ENCODE measurements at regions not wholly inside any gene's neighbourhood (a gene's known extent, or its start where the extent isn't known, plus 50 kb on each side); places are given as distances from the start of the nearest gene placed in this dataset.

DNA sequence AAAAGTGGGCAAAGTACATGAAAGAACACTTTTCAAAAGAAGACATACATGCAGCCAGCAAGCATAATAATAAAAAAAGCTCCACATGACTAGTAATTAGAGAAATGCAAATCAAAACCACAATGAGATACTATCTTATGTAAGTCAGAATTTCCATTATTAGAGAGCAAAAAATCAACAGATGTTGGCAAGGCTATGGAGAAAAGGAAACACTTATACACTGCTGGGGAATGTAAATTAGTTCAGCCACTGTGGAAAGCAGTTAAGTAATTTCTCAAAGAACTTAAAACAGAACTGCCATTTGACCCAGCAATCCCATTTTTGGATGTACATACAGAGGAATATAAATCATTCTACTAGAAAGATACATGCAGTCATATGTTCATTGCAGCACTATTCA lies 360.7 kb downstream of the NSUN3 start:
- TF ChIP-seq POLR2AphosphoS5 (IDR thresholded peaks at IDR 0.05; ENCODE audit: low read depth, low read length) (no peak), MAX (IDR thresholded peaks at IDR 0.05) (no peak), POLR2A (IDR thresholded peaks at IDR 0.05; ENCODE audit: control extremely low read depth in 1 of 2, low read depth in 2 of 2, low read length in 2 of 2) (no peak), TCF12 (IDR thresholded peaks at IDR 0.05; ENCODE audit: low read depth, low read length) (no peak), SIRT6 (IDR thresholded peaks at IDR 0.05; ENCODE audit: low read length) (no peak)
- TF ChIP-seq, protein P1, sequence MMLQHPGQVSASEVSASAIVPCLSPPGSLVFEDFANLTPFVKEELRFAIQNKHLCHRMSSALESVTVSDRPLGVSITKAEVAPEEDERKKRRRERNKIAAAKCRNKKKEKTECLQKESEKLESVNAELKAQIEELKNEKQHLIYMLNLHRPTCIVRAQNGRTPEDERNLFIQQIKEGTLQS (IDR thresholded peaks at IDR 0.05; ENCODE audit: insufficient read depth, low read depth, low read length): no peak

Data from H1 (cell line).